GM12892 (cell line): ENCODE measurements at regions not wholly inside any gene's neighbourhood (a gene's known extent, or its start where the extent isn't known, plus 50 kb on each side); places are given as distances from the start of the nearest gene placed in this dataset.

Source experiments
- POLR2A ChIP-seq: IDR thresholded peaks from 2 replicates; pipeline ENCODE4 v1.6.1; 2011; ENCODE audit warnings: low read depth, low read length, control low read depth
- POLR2AphosphoS5 ChIP-seq: IDR thresholded peaks from 2 replicates; pipeline ENCODE4 v1.6.1; 2011; ENCODE audit warnings: low read depth, low read length, control low read depth

DNA sequence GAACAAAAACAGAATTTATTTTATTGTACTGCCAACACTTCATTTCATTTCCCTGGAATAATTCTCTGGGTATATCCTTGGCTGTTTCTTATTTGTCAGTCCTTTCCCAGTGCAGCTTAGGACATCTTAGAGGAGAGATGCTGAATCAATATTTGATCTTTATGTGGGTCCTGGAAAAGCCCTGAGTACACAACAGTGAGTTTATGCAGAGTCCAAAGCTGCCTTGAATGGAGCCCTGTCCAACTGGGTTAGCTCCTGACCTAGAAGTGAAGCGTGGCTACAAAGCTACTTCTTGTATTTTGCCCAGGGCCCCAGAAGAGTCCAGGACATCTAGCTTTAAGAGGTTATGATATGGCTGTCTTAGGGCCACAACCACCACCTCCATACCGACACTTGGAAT is 378.0 kb upstream of the FAT3 start:
- no peak for TF ChIP-seq POLR2A
- no peak for TF ChIP-seq POLR2AphosphoS5
